GM21526 (cell line): ENCODE measurements at regions not wholly inside any gene's neighbourhood (a gene's known extent, or its start where the extent isn't known, plus 50 kb on each side); places are given as distances from the start of the nearest gene placed in this dataset.

ENCODE experiments used
- ATAC-seq: cut with Tn5 transposase; IDR thresholded peaks from one replicate; pipeline ENCODE4 v1.9.1; 2021; ENCODE audit warnings: moderate library complexity; ENCODE audit not compliant: unreplicated experiment, low FRiP score

DNA sequence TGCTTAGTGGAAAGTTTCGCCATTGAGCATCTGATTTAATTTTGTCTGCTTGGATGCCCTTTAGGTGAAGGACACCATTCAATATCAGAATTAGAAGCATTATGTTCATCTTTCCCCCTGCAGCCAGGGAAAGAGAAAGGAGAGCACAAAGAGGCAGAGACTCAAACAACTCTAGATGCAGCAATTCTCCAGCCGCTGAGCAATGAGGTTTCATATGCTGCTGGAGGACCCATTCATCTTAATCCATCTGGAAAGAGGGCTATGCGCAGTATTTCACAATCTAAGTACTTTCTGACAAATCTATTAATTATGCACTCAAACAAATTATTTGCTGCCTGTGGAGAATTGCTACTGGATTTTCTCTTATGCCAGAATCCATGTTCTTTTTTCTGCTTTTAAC, 527.0 kb upstream of the TUSC1 start:
- ATAC-seq: no peak

DNA sequence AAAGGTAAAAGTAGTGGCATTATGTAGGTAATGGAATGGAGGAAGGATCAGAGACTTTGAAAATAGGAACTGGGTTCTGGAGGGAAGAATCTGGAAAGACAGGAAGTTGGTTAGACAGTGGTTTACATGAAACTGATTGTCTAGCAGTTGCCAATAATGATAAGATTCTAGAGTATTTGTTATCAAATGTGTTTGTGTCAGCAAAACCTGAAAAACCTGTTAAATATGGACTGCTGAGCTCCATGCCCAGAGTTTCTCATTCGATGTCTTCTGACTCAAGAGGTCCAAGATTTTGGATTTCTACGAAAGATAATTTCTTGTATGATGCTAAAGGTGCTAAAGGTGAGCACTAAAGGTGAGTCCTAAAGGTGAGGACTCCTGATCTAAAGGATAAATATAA, 515.0 kb upstream of the TUSC1 start:
- ATAC-seq: no peak

DNA sequence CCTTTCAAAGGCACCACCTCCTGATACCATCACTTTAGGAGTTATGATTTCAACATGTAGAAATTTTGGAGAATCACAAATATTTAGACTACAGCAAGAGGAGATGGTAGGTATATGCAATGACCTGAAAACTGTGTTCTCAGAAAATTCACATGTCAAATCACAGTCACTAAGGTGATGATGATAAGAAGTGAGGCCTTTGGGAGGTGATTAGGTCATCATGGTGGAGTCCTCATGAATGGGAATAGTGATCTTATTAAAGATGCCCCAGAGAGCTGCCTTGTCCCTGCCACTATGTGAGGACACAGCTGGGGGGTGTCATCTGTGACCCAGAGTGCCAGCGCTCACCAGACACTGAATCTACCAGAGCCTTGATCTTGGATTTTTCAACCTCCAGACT, 513.5 kb upstream of the TUSC1 start:
- ATAC-seq: no peak

DNA sequence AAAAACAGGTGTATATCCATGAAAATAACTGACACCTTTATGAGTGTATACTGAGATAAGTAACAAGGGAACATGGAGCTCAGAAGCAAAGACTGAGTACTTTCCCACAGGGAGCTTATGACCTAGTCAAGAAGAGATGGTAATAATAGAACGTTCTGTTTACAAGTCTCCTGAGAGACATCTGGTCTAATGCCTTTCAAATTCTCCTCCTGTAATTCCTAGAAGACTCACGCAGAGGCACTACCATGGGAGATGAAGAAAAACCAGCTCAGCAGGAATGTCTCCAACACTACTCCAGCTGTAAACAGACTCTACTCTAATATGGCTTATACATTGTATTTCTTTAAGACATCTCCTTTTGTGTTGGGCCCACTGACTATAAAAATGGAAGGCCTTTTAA, 503.6 kb upstream of the TUSC1 start:
- no peak for ATAC-seq

DNA sequence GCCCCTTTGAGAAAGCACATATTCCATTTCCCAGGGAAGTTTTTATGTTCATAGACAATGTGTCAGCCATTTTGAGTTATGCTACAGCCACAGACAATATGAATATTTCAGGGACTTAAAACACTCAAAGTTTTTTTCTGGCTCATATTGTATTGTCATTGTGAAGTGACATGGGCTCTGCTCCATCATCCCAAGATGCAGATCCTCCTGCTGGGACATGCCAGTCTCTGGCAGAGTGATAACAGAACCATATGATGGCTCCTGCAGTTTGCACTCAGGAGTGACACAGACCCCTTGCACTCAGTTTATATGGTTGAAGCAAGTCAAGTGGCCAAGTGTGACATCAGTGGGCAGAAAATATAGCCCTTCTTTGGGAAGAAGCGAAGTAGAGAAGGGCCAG, 498.4 kb upstream of the TUSC1 start:
- no peak for ATAC-seq

DNA sequence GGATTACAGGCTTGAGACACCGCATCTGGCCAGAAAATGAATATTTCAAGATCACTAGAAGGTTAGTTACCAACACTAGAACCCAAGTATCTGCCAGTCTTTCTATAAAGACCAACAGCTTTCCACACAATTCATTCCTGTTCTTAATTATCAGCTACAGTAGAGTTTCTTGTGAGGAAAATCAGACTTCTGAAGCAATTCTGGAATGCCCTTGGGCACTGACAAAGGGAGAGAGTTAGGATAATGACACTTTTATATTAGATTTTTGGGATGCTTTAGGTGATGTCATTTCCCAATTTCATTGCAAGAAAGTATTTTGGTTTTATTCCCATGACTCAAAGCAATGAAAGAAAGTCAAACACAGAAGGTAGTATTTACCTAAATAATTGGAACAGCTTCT, 497.0 kb upstream of the TUSC1 start:
- no peak for ATAC-seq

DNA sequence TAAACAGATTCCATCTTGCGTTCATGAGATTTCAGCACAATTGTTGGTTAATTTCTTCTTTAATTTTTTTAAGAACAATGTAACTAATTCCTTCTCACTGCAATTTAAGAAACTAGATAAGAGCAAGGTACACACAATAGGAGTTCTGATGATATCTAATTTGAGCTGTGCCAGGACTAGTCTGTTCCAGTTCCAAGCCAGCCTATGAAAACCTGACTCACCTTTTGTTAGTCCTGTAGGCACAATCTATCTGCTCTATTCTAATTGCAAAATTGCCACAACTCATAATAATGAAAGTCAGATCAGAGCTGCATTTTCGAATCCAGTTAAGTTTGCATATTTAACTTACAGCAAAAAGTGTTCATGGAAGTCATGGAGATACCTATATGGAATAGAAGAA, 494.1 kb upstream of the TUSC1 start:
- ATAC-seq: no peak

DNA sequence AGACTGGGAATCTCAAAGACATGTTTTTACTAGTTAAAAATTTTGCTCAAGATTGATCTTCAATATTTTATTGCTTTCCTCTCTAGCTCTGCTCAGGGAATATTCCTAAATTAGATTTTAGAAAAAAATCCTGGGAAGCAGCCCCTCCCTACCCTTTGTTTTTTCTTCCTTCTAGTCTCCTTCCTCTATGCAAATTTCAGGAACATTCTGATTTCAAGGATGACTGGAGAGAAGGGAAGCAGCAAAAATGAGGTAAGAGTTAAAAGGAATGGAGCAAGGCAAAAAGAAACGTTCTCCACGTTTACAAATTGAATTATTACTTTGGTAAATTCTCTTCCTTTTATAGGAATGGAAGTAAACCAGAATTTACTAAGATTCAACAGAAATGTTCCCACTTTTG, 493.4 kb upstream of the TUSC1 start:
- no peak for ATAC-seq

DNA sequence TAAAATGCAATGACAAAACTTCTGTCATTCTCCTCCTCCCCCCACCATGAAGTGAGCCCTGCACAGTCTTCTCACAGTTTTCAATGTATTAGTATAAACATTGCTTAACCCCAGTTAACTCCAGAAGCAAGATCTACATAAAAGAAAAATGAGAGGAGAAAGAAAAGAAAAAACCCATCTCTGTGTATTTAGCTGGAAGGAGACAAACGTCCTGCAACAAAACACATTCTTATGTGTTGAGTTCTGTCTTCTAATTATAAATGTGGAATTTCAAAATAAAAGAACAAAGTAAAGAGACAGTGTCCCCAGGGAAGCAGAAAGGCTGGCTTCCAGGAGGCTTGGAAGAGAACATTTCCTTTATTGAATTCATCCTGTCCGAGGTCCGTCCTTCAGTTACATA, 491.9 kb upstream of the TUSC1 start:
- ATAC-seq: no peak

DNA sequence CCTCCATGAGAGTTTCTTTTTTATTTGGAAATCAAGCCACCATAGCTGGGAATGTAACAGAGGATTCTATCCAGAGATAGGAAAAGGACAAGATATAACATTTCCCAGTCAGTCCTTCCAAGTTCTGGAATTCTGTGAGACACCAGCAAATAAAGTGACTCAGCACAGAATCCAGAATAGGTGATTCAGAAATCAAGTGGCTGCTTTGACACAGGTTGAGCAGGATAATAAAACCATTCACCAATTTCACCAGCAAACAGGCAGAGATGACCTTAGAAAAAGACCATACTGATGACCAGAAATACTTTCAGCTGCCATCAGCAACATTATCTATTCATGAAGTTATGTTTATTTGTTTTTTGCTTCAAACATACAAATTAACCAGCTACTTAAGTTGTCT, 491.5 kb upstream of the TUSC1 start:
- ATAC-seq: no peak

DNA sequence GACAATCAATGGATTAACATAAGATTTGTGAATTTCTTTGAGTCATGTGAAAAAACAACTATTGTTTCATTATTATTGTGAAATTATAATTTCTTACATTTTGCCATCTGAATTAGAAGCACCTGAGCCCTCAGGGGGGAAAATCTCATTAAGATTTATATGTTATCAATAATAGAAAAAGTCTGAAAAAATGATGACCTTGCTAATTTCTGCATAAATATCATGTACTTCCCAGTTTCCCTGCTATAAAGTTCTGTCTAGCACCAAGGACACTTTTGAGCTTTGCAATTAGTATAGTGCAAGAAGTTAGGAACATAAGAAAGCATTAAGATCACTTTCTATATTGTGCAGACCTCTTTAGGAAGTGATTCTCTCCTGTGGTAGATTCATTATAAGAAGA, 488.3 kb upstream of the TUSC1 start:
- no peak for ATAC-seq

DNA sequence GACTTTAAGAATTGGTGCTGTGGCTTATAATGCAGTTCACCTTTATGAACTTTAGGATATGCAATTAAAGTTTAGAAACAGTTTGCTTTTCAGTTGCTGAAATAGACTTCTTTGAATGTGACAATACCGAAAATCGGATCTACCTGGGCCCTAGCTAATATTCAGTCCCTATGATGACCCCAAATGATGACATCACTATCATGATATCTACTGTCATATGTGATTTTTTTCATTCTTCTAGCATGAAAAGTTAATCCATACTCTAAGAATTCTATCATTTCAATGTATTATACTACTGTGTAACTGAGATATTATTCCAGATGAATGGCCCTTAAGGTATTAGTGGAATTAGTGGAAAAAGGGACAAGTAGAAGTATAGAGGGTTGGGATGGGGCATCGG, 487.2 kb upstream of the TUSC1 start:
- ATAC-seq: no peak

DNA sequence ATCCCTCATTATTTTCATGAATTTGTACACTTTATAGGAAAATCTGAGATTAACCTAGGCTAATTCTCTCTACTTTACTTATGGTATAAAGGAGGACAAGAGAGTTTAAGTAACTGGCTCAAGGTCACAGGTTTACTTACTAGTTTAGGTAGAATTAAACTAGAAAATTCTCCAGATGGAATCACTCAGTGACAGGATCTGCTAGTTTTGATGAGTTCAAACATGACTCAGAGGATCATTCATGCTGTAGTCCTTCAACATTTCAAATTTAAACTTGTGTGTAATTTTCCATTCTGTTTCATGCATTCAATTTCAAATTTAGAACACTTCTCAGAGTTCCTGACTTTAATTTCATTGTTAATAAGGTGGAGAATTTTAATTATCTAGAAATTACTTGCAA, 485.7 kb upstream of the TUSC1 start:
- no peak for ATAC-seq

DNA sequence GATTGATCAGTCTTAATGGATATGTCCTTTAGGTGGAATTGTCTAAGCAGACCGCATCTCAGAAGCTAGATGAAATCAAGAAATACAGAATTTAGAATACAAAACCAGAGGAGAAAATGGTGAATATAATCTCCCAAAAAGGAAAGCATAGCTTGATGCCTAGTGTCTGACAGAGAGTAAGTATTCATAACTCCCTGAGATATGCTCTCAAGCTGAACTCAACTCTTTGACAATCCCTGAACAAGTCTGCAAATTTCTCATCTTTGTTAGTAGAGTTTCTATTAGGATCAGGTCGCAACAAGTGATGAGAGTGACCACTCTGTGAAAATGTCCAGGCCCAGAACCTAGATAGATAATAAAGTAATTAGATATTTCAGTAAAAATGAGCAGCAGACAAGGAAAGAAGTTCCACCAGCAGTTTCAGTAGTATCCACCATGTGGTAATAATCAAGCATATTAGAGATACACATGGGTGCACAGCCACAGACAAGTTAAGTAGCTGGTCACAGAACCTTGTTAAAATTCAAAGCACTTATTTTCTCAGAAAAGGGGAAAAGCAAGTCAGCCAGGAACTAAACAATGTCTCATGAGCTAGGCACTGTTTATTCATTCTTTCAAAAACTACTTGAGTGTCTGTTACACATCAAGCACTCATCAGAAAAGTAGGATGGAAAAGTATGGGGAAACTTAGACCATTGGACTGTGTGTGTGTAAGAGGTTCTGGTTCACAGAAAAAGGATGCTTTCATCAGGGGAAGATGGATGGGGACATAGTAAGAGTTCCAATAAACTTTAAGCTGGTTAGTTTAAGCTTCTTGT, 481.5 kb upstream of the TUSC1 start:
- ATAC-seq: no peak

DNA sequence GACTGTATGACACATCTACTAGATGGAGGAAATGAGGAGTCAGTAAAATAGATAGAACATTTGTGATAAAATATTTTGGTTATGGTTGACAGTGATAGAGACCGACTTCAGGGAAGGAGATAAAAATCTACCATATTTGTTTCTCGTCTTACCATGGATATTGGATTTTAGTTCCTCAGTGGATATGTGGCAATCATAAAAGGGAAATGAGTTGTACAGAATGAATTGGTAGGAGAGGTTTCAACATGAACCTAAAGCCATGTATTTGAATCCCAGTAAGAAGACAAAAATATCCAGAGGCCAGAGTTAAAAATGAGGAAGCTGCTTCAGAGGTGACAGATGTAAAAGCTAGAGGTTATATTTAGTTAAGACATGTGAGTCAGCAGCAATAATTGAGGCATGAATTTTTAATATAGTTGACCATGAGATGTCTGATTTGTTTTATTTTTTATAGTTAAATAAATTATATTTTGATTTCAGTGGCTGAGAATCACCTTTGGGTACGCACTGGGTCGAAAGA, 480.4 kb upstream of the TUSC1 start:
- ATAC-seq: no peak

DNA sequence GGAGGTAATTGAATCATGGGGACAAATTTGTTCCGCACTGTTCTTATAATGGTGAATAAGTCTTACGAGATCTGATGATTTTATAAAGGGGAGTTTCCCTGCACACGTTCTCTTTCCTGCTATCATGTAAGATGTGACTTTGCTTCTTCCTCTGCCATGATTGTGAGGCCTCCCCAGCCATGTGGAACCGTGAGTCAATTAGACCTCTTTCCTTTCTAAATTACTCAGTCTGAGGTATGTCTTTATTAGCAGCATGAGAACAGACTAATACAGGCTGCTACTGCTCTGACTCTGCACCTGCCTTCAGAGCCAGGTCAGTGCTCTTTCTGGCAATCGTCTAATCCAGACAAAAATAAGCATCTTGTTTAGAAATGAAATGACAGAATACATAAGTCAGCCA, 479.2 kb upstream of the TUSC1 start:
- no peak for ATAC-seq

DNA sequence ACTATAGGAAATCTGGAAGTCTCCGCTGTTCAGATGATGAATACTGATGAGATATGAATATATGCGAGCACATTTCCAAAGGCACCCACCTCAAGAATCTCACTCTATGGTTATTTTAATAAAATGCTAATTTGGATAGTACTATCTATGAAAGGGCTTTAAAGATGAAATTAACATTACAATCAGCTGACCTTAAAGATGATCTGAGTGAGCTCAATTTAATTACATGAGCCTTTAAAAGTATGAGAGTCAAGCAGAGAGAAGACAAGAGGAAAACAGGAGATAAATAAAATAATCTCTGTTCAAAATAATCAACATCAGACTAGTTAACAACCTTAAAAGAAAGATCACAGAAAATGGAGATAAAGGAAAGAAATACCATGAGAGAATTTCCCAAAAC, 474.1 kb upstream of the TUSC1 start:
- ATAC-seq: no peak

DNA sequence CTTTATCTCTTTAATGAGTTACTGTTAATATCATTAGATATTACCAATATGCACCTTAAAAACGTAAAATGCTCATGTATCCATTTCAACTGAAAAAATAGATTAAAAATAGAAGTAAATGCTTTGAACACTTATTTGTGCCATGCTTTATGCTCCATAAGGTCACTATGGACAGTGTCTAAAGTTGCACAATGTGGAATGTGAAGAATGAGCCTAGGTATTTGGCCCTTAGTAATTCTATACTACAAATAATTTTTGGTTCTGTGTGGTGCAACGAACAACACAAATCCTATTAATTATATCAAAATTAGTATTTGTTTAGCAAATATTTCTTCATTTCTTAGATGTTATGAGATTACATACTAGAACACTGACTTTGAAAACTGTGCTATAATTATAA, 469.9 kb upstream of the TUSC1 start:
- no peak for ATAC-seq

DNA sequence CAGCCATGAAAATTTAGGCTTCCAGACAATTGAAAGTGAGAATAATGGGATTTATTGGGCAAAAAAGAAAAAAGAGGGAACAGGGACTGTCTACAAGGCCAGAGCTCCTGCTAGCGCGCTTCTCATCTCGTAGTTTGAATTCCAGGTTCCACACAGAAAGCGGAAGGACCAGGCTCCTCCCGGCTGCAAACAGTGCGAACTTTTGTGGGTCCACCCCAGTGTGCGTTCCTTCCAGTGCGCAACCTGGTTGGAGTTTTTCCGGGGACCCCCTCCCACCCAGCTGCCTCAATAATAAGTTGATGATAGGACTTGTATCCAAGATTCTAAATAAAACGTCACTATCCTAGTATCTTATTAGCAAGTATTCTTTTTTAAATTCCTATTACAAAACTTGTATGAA, 467.7 kb upstream of the TUSC1 start:
- ATAC-seq: no peak

DNA sequence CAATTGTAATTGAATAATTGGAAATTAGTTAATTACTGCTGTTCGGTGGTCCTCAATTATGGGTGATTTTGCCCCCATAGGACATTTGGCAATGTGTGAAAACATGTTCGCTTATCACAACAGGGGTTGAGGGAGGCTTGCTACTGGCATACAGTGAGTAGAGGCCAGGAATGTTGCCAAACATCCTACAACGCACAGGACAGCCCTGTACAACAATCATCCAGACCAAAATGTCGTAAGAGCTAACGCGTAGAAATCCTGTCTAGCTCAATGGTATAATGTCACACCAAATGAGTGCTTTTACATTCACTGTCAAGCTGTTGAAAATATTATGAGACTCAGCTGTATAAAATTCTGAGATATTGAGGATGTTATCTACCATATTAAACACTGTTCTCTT, 464.4 kb upstream of the TUSC1 start:
- ATAC-seq: no peak

DNA sequence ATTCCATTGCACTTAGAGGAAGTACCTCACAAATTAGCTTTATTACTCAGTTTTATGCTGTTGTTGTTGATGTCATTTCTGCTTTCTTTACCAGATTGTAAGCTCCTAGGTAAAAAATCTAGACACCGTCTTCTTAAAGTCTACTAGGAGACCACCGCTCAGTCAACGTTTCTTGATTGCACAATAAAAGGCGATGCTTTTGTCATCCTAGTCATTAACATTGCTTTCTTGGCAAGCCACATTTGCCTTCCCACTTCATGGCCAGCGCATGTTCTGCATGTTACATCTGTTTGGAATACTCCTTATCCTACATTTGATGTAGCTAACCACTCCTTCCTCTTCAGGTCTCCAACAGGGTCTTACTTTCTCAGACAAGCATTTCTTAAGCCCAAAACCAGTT, 464.0 kb upstream of the TUSC1 start:
- no peak for ATAC-seq

DNA sequence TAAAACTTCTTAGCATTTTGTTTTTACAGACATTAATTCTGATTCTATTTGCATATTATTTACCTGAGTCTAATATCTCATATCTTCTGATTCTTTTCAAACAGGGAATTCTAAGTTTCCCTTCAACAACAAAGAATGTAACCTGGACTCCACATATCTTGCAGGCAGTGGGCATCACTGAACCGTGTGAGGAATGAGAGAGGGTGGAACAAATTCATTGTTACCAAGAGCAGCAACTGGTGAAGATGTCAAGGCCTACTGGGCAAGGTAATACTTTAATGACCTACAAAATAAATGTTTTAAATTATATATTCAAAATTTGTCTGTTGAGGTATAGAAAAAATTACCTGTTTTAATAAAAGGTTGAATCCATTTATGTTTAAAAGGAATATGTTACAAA, 455.3 kb upstream of the TUSC1 start:
- ATAC-seq: no peak
